Fibroblast of skin of back (primary cell): ENCODE measurements at regions not wholly inside any gene's neighbourhood (a gene's known extent, or its start where the extent isn't known, plus 50 kb on each side); places are given as distances from the start of the nearest gene placed in this dataset.

Experiments
- DNase-seq: peaks from one replicate; pipeline ENCODE4 v3.0.0-alpha.2; 2013

DNA sequence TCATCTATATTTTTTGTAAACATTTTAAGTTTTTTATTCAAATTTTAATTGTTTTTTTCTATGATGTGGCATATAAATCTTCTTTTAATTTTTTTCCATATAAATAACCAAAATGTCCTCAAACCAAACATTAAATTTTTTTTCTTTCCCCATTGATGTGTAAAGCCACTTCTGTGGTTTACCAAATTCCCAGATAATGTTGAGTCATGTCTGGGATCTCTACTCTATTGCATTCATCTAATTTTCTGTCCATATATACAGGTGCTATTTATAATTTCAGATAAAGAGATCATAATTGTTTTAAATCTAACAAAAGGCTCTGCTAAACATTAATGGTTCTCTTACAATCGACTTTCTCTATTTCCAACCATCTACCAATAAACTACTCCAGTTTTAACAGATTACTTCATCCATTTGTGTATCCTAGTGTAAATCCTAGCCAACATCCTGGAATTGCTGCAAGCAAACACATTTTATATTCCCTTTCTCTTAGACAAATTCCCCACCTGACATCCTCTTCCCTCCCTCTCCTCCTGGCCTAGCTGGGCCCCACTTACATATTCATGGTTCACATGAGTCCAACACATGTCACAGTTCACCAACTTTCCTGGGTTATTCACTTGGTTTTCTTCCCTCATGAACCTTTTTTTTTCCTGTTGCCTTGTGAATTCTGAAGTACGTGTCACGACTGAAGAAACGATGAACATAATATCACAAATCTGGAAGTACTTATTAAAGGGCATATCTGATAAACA, 368.0 kb upstream of the AGTR1 start:
- peak; percentile 50 for DNase-seq

DNA sequence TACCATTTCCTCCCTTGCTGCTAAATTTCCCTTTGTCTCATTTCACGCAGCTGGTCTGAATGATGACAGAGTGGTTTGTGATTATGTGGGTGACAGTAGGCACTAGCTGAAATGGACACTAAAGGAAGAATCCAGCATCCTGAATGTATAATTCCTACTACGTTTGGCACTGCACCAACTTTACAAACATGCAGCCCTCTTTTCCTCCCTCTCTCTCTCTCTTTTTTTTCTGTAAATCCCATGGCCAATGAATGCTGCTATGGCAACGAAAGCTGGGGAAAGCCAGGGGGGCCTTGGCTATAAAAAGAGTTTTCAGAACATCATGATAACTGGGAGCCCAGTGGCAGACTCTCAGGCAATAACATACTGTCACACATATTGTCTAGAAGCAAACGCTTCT, 367.2 kb upstream of the AGTR1 start:
- peak; percentile 4 for DNase-seq

DNA sequence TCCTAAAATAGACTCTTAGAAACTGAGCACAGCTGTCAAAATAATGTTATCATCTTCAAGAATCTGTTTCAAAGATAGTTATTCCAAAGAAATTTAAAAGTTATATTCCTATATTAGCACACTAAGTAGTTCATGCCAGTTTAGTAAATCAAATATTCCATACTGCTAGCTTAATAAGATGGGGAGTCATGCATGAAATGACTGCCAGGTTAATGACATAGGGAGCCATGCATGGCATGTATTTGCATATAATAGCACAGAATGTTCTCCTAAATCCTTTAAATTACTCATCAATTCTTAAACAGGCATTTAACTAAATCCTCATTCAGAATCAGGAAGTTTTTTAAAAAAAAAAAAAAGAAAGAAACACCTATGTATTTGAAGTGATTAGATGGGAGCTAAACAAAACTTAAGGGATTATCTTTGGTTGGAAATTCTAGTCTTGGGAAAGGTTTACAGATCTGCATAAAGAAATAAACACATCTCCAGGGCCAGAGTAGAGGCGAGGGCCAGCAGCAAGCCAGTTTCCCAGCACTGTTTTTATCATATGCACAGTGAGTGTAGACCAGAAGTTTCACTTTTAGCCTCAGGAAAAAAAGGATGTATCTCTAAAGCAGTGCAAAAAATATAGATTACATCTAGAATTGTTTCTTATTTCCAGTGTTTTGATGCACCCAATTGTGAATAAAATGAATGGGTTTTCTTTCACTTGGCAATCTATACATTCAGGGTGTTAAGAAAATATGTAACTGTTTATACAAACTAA, 366.4 kb upstream of the AGTR1 start:
- DNase-seq = no peak

DNA sequence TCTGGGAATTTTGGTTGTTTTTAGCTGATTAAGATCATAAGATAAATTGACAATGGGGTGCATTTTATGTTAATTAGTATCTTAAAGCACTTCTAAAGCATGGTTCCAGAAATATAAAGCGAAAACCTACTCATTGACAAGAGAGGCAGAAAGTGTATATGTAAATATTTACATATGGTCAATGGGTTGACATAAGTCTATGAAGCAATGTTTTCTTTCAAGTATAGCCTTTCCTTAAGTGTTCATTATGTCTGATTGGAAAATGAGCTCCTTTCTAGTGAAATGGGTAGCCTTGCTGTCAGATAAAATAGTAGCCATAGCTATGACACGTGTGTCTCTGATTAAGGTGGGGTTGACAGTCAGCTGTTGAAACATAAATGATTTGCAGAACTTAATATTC, 365.2 kb upstream of the AGTR1 start:
- DNase-seq = no peak

DNA sequence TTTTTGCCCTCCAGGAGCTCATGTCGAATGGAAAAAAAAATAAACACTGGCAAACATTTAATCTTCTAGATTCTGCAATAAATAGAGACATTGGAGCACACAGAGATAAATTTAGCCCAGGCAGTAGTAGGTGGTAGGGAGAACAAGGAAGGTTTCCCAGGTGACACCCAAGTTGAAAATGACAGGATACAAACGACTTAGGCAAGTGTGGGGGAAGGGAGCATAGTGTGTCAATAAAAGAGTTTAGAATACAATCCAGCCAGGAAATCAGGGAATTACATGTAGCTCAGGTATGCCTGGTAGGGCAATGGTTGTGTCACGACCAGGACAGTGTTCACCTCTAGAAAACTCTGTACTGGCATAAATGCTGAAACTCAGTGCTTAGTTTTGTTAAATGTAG, 364.6 kb upstream of the AGTR1 start:
- no peak for DNase-seq

DNA sequence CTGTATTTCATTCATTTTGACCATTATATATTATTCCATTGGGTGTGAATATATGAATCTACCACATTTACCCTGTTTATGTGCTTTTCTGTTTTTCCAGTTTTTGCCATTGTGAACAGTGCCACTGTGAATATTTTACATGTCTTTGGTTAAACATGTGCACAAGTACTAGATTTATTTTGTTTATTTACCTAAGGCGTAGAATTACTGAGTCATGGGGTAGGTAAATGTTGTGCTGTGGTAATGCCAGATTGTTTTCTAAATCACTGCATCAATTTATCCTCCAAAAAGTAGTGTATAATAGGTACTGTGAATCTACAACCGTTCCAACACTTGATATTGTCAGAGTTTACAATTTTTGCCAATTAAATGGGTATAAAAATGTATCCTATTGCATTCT, 362.1 kb upstream of the AGTR1 start:
- DNase-seq = no peak

DNA sequence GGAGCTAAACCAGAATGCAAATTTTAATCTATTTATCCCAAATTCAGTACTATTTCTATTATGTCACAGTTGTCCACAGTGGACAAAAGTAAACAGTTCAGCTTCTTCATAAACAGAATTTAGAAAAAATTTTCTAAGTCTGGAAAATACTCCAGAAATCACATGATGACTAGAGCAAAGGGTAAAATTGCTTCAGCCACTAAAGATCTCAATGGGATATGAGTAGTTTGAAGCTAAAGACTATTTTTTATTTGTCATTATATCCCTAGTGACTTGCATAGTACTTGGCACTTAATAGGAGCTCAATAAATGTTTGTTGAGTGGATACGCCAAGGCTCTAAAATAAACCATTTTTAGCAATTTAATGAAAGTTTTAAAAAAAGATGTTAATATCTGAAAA, 354.3 kb upstream of the AGTR1 start:
- DNase-seq = no peak

DNA sequence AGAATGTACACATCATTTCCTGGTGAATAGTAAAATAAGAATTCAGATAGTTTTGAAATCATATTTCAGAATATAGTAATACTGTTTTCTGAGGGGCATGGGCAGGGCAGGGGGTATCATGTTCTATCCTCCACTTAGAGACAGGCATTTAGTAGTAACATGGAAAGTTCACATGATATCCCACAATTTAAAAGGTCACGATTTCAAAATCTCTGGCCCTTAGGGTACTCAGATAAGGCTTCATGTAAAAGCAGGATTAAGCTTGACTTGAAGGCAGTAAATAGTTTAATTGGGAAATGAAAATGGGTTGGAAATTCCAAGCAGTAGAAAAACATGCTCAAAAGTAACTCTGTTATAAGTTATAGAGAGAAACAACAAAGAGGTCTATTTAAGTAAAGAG, 353.2 kb upstream of the AGTR1 start:
- DNase-seq = no peak

DNA sequence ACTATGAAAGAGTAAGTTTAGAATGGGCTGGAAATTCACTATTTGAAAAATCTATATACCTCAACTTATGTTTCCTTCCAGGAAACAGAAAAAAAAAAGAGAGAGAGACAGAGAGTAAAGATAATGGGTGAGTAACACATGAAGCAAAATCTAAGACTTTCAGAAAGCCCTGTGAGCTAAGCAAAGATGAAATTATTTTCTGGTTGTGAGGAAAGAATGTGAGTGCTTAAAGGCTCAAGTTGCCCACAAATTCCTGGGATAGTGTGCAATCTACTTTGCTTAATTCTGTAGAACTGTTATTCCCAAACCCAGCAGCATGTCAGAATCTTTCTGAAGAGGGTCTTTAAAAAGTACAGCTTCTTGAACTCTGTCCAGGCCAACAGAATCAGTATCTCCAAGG, 337.7 kb upstream of the AGTR1 start:
- DNase-seq = peak; percentile 81

DNA sequence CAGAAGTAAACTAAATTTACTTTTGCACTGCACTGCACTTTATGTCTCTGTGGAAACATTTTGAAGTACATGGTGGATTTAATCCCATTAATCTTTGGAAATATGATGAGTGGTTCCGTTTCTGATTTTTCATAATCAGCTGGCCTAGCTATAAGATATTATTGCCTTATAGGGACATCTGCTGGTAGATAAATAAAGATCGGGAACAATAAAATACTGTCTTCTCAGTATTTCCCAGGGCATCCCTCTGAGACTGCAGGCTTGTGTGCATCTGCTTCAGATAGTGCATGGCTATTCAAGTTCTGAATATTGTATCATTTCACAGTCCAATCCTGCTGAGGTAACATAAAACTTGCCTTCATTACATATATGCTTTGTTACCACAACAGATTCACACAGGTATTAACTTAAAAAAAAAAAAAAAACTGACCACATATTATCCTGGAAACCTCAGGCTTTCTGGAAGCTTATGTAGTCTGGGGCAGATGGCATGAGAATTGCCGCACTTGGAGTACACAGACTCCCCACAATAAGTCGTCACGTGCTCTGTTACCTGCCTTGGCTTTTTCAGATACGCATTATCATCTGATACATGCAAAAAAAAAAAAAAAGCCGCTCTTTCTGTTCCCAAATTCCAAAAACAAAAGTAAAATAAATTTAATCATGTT, 330.8 kb upstream of the AGTR1 start:
- peak; percentile 51 for DNase-seq

DNA sequence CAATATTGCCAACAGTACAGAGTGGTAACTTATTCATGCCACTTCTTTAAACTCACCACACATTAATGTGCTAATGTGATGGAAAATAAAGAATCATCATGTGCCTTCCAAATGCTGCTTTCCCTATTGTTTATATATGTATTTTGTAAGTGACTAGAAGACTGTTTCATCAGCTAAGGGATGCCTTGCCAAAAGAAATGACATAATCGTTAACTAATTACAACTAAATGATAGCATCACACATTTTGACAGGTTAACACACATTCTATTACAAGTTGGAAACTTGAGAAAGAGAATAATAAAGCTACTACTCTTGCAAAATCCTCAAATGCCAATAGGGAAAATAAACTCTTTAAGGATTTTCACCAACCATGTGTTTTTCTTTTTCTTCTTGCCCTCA, 329.9 kb upstream of the AGTR1 start:
- DNase-seq = no peak

DNA sequence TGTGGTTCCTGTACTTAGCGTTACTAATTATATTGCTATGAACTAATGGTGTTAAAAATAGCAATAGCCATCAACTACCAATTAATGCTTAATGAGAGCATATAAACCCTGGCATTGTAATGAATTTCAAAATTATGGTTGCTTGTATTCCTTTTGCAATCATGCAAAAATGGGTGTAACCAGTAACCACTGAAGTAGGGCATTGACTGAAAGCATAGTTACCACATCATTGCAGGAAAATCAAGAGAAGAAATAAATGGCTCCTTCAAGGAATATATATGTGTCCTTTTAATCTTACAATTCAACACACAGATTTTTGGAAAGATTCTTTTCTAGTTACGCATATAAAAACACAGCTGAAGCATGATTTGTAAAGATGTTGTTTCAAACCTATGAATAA, 328.3 kb upstream of the AGTR1 start:
- DNase-seq = no peak

DNA sequence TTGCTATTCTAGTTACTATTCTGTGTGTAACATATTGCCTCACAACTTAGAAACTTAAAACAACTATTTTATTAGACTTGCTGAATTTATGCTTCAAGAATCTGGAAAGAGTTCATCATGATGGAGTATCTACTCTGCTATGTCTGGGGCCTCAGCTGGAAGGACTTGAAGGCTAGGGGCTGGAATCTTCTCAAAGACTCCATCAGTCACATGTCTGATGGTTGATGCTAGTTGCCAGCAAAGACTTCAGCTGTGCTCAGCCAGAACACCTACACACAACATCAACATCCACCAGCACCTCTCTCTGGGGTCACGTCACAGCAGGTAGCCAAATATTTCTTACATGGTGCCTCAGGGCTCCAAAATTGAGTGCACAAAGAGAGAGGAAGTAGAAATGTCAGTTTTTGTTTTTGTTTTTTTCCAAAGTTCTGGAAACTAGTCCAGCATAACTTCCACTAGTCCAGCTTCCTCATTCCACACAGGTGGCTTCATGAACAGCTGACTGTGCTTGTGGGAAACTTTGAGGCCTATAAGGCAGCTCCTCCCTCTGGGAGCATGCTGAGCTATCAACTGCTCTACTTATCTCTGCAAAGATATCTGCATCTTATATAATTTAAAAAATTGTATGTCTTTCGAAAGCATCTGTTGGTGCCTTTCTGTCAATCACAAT, 325.4 kb upstream of the AGTR1 start:
- DNase-seq = no peak

DNA sequence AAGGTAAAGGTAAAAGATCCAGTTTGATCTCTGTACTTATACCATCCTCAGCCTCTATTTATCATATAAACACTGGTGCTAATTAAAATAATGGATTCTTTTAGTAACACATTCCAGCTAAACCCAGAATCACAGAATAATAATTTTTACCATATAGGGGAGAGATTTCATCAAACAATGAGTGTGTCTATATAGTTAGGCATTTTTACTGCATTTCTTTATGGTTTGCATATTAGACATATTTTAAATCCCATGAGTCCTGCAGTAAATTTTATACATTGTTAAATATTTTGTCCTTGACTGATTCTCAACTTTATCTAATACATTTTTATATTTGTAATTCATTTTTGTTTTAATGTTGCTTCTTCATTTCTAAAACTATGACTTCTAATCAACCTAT, 323.7 kb upstream of the AGTR1 start:
- peak; percentile 69 for DNase-seq

DNA sequence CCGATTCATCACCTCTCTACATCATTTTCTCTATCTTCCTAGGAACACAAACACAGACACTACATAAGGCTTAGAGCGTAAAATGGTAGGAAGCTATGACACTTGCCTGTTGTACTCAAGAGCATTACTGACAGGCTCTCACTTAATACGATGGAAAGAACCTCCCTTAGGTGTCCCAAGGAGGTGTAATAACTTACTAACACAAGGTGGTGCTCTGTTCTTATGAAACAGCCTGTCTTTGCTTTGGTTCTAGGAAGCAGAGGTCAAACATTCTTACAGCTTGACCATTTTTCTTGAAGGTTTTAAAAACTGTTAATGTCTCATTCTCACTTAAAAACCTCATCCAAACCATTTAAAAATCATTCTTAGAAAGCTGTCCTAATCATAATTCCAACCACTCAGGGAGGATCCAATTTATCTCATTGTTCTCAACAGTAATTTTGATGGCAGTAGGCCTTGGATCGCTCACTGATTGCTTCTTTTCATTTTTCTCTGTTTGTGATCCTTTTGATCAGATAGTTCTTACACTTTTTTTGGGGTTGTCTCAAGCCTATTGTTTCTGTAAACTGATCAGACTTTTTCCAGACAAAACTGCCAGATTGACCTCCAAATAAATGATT, 317.8 kb upstream of the AGTR1 start:
- DNase-seq = peak; percentile 74

DNA sequence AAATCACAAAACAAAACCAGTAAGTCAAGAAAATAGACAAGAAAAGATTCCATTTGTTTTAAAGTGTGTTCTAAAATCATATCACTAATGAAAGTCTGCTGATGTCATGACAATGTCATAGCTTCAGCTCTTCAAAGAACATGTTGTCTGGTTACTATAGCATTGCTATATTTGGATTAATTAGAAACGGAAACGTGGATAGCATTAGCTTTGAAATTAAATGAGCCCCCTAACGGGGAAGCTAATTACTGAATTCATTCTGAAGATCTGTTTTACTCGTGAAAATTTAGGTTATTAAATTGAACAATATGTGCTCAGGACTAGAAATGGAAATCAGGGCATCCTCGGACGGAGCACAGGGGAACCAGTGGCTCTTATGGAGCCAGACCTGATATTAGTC, 316.7 kb upstream of the AGTR1 start:
- DNase-seq = no peak

DNA sequence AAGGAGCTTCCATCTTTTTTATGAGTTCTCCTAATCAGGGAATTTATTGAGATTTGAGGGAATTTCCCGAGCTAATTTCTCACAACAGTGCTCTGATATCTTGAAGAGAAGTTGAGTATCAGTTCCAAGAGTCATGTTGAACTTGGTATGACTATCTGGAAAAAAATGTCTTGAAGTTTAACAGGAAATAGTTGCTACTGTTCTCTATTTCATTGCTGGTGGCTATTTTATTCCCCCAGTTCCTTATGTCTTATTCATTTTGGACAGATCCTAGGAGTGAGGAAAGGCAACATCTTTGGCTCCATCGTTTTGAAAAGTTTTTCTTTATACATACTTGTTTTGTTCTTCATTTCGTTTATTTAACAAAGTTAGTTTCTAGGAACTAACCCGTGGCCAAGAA, 307.8 kb upstream of the AGTR1 start:
- peak; percentile 82 for DNase-seq

DNA sequence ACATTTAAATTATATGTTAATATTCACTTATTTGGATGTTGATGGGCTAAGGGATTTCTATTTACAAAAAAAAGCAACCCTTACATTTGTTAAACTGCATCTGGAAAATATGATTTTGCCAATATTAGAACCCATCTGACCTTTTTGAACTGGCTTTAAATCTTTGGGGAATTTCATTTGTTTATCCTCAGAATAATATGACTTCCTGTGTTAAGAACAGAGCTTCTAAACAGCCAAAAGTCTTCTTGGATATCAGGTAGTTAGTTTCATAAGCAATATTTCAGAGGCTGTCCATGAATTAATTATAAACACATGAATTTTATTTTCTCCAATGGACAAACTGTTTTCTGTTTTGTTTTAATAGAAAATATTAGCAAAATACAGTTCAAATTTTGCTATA, 301.9 kb upstream of the AGTR1 start:
- no peak for DNase-seq

DNA sequence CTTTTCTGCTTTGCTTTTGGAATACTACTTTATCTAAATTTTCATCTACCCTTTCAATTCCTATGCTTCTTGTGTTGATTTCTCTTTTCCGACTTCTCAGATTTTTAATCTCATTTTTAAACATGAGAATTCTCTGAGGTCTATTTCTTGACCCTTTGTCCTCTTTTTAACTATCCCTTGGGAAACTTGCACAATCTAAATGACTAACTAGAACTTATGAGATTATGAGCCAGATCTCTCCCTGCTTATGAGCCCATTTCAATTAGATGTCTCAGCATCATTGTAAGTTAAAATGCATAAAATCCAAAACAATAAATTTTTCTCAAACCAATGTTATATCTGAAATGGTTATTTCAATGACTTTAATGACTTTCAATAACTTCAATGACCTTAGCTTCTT, 296.9 kb upstream of the AGTR1 start:
- DNase-seq = no peak

DNA sequence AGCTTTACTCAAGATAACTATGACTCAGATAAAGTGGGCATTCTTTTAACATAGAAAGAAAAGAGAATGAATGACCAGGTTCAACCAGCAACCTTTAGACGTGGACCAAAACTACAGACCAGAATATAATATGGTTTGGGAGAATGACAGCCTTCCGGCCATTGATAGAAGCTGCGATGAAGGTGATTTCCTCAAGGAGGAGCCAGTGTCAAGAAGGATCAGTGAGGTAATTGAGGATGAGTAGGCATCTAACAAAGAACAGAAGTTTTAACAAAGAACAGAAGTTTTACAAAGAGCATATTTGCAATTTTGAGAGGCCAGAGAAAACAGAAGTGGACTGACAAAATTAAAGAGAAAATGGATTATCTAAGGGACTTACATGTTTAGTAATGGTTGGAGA, 289.0 kb upstream of the AGTR1 start:
- DNase-seq = no peak

DNA sequence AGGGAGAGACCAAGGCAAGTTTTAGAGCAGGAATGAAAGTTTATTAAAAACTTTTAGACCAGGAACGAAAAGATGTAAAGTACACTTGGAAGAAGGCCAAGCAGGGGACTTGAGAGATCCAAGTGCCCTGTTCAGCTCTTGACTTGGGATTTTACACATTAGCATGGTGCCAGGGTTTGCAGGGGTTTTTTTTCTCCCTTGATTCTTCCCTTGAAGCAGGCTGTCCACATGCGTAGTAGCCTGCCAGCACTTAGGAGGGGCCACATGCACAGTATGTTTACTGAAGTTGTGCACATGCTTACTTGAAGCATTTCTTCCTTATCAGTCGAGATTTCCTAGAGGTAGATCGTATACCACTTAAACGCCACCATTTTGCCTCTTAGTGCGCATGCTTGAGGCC, 277.5 kb upstream of the AGTR1 start:
- no peak for DNase-seq

DNA sequence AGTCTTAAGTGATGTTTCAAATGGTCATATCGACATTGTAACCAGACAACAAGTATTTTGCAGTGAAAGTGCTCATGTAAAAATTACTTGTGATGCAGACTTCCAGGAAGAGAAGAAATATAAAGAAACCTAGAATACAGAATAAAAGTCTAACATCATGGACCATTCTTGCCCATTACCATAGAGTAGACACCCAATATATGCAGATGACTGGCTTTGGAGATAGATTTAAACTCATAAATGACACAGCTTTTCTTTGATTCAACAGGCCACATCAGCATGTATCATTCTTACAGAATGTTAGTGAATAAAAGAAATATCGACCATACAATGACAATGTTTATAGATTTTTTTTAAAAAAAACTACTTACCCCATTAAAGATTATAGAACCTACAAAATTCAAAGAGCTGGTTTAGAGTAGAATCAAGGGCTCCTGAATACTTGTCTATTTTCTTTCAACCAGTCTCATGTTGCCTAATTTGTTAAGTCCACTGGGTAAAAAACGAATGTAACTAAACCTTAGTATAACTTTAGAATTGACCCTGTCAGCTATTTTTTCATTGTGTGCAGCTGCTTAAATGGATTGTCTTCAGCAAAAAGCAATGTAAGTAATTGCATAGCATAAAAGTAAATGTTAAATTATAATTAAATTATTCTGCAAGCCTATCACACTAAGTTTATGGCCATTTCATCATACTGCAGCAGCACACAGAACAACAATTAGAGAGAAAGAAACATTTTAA, 268.7 kb upstream of the AGTR1 start:
- DNase-seq = no peak
